MCF 10A (cell line): ENCODE measurements at regions not wholly inside any gene's neighbourhood (a gene's known extent, or its start where the extent isn't known, plus 50 kb on each side); places are given as distances from the start of the nearest gene placed in this dataset.

ENCODE experiments used
- BruUV-seq: library from RNA; stranded (reverse); fragments of 400-500 nt; replicated peaks from 2 replicates; lab custom pipeline; 2021; lab: Mats Ljungman, UMichigan
- CTCF ChIA-PET: fragments of 300-600 bp; sonication (Branson Sonifier 250); formaldehyde crosslinking; extraction: SDS; loops from one replicate; lab custom pipeline; 2021; ENCODE audit warnings: antibody characterized with exemption, inconsistent platforms; lab: Yijun Ruan, JAX
- POLR2A ChIA-PET: fragments of 300-600, 350-650 bp; sonication (Branson Sonifier 250); formaldehyde crosslinking; extraction: SDS; loops from one replicate; lab custom pipeline; 2020; ENCODE audit warnings: antibody characterized with exemption, inconsistent platforms; lab: Yijun Ruan, JAX
- DNase-seq: peaks from one replicate; pipeline ENCODE4 v3.0.0-alpha.2; 2018; ENCODE audit not compliant: unreplicated experiment
- H3K27ac Mint-ChIP-seq: one replicate; pipeline ENCODE4 v1.8.0; 2022; ENCODE audit warnings: mild to moderate bottlenecking, low read depth, mixed read lengths; ENCODE audit not compliant: unreplicated experiment
- H3K27me3 Mint-ChIP-seq: one replicate; pipeline ENCODE4 v1.8.0; 2022; ENCODE audit warnings: mixed read lengths; ENCODE audit not compliant: insufficient read depth, unreplicated experiment
- H3K36me3 Mint-ChIP-seq: one replicate; pipeline ENCODE4 v1.8.0; 2022; ENCODE audit warnings: mild to moderate bottlenecking, moderate library complexity, mixed read lengths; ENCODE audit not compliant: insufficient read depth, unreplicated experiment
- H3K4me1 Mint-ChIP-seq: one replicate; pipeline ENCODE4 v1.8.0; 2022; ENCODE audit warnings: mixed read lengths; ENCODE audit not compliant: insufficient read depth, unreplicated experiment
- H3K4me3 Mint-ChIP-seq: one replicate; pipeline ENCODE4 v1.8.0; 2022; ENCODE audit warnings: mild to moderate bottlenecking, moderate library complexity, mixed read lengths; ENCODE audit not compliant: unreplicated experiment
- H3K9me3 Mint-ChIP-seq: one replicate; pipeline ENCODE4 v1.8.0; 2022; ENCODE audit warnings: mixed read lengths; ENCODE audit not compliant: unreplicated experiment
- intact Hi-C: fragments of 100-400 bp; cut with micrococcal nuclease; formaldehyde crosslinking; loops from 2 replicates; pipeline ENCODE4 v1.14.1; 2022
- TF ChIP-seq, protein P1 (sequence below): fragments of 200-600 bp; IDR thresholded peaks from one replicate; pipeline ENCODE4 v1.8.0; 2022; ENCODE audit warnings: antibody characterized with exemption, mild to moderate bottlenecking; ENCODE audit not compliant: unreplicated experiment

DNA sequence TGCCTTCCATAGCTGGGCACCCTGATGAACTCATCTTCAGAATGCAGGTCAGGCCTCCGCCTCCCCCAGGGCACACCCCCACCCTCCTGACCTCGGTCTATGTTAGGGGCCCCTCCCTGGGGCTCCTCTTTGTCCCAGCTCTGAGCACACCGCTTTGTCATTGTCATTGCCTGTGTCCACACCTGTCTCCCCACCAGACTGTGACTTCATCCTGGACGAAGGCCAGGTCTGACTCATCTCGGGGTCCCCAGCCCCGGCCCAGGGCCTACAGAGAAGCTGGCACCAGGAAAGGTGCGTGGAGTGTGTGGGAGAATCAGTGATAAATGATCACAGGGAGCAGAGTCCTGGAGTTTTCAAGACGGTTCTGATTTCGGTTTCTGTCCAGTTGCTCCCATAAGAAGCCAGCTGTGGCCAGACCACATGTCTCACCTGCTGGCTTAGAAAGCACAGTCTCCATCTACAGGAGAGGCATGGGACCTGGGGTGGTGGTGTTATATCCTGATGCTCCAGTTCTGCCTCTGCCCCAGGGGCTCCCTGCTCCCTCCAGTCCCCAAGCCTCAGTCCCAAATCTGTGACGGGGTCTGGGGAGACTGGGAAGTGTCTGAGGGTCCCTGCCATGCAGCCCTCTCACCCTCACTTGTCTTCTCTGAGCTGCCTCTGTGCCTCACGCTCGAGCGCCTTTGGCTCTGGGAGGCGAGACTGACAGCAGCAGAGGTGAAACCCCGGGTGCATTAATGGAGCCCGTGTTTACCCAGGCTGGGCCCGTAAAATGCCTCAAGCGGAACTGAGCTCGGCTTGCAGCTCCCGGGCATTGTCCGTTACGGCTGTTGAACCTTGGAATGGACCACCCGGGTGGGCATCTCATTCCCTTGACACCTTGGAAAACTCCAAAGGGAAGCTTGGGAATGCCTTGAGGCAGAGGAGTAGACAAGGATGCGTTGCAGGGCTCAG lies 85.5 kb upstream of the WNT11 start:
- TF ChIP-seq, protein P1, sequence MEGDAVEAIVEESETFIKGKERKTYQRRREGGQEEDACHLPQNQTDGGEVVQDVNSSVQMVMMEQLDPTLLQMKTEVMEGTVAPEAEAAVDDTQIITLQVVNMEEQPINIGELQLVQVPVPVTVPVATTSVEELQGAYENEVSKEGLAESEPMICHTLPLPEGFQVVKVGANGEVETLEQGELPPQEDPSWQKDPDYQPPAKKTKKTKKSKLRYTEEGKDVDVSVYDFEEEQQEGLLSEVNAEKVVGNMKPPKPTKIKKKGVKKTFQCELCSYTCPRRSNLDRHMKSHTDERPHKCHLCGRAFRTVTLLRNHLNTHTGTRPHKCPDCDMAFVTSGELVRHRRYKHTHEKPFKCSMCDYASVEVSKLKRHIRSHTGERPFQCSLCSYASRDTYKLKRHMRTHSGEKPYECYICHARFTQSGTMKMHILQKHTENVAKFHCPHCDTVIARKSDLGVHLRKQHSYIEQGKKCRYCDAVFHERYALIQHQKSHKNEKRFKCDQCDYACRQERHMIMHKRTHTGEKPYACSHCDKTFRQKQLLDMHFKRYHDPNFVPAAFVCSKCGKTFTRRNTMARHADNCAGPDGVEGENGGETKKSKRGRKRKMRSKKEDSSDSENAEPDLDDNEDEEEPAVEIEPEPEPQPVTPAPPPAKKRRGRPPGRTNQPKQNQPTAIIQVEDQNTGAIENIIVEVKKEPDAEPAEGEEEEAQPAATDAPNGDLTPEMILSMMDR = no peak
- intact Hi-C loops = no loop called here
- no TSS peak for BruUV-seq
- H3K4me1 Mint-ChIP-seq = no peaks in the 10 kb centered on the region
- H3K9me3 Mint-ChIP-seq = no peaks in the 10 kb centered on the region
- H3K27ac Mint-ChIP-seq = no peak overlapping the region
- POLR2A ChIA-PET = no interaction called here
- no peak overlapping the region for H3K4me3 Mint-ChIP-seq
- H3K27me3 Mint-ChIP-seq = no peaks in the 10 kb centered on the region
- CTCF ChIA-PET = interaction anchor here (0.5 to 1.6 kb wide), 4 partner anchors 24 to 237 kb away, joined by 3 to 4 read pairs (median 3); no protein-coding TSS in a partner anchor
- H3K36me3 Mint-ChIP-seq = peaks cover 4% of the 10 kb centered on the region
- DNase-seq = no peak

DNA sequence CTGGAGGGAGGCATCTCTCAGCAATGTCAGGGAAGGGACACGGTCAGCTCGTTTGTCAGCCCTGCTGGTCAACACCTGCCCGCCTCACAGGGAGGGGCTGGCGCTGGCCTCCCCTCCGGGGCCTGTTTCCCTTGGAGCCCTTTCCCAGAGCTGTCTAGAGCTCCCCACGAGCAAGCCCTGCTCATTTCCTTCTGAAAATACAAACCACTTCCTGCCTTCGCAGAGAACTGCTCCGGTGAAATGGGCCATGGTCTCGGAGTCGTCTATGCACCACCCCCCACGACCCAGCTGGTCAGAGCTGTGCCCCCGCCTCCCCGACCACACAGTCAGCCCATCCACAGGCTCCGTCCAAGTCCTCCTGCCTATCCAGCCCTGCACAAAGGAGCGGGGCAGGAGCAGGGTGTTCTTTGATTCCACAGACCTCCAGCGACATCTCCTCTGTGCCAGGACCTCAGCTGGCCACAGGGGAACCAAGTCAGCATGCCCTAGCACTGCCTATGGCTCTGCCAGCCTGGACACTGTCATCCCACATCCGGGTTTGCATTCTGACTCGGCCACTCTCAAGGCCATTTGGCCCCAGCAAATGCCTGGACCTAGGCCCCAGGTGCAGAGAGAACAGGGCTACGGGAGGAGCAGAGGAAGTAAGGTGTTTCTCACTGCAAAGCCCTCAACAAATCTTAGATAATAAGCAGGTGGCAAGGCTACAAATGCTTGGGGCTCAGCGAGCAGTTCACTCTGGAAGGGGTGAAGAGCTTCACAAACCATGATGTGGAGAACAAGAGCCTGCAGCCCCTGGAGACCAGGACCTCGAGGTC lies 82.1 kb upstream of the WNT11 start:
- Mint-ChIP-seq H3K4me1 (no peaks in the 10 kb centered on the region), H3K27me3 (no peaks in the 10 kb centered on the region), H3K27ac (no peak overlapping the region), H3K36me3 (no peaks in the 10 kb centered on the region), H3K9me3 (no peaks in the 10 kb centered on the region), H3K4me3 (no peak overlapping the region)
- TF ChIP-seq, protein P1 = no peak
- ChIA-PET CTCF (interaction anchor here (0.6 to 0.7 kb wide), 2 partner anchors 80 to 473 kb away, joined by 3 to 5 read pairs; partner anchors contain the start of gene UVRAG), POLR2A (interaction anchor here (0.6 kb wide), 1 partner anchor 283 kb away, joined by 3 read pairs; no protein-coding TSS in a partner anchor)
- intact Hi-C loops = no loop called here
- BruUV-seq = no TSS peak
- no peak for DNase-seq

DNA sequence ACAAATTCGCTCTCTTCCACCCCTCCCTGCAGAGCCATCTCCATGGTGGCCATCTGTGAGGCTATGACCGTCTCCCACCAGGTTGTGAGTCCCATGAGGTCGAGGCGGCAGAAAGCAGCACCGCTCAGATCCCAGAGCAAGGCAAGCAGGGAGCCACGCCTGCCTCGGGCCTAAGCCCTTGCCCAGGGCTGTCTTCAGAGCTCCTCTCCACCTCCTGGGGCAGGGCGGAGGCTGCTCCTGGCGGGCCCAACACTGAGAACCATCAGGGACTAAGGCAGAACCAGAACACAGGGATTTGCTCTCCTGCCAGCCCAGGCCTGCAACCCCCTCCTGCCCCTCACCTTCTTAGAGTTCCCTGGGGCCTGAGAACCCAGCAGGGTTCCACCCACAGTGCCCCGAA lies 80.9 kb upstream of the WNT11 start:
- CTCF ChIA-PET = interaction anchor here (0.8 kb wide), 1 partner anchor 21 kb away, joined by 3 read pairs; no protein-coding TSS in a partner anchor
- H3K27me3 Mint-ChIP-seq = no peaks in the 10 kb centered on the region
- no peaks in the 10 kb centered on the region for H3K4me1 Mint-ChIP-seq
- intact Hi-C loops = no loop called here
- BruUV-seq = no TSS peak
- DNase-seq = no peak
- TF ChIP-seq, protein P1 = no peak
- POLR2A ChIA-PET = no interaction called here
- no peaks in the 10 kb centered on the region for H3K36me3 Mint-ChIP-seq
- H3K27ac Mint-ChIP-seq = no peak overlapping the region
- no peak overlapping the region for H3K4me3 Mint-ChIP-seq
- no peaks in the 10 kb centered on the region for H3K9me3 Mint-ChIP-seq
